Testis (tissue), 2 donors: ENCODE measurements at regions not wholly inside any gene's neighbourhood (a gene's known extent, or its start where the extent isn't known, plus 50 kb on each side); places are given as distances from the start of the nearest gene placed in this dataset.

Source experiments
- DNase-seq: peaks from one replicate; pipeline ENCODE4 v3.0.0-alpha.2; 2019
- H3K27ac ChIP-seq, 2 donors: fragments of 200-600 bp; sonication (generic); one replicate each; pipeline ENCODE4 v1.5.1; 2019
- H3K27me3 ChIP-seq: fragments of 200-600 bp; sonication (generic); one replicate; pipeline ENCODE4 v1.5.1; 2019
- H3K36me3 ChIP-seq: fragments of 200-600 bp; sonication (generic); one replicate; pipeline ENCODE4 v1.5.1; 2017; ENCODE audit warnings: low read depth; ENCODE audit errors: missing control alignments
- H3K4me1 ChIP-seq: fragments of 200-600 bp; sonication (generic); one replicate; pipeline ENCODE4 v1.5.1; 2019
- H3K4me3 ChIP-seq, 2 donors: fragments of 200-600 bp; sonication (generic); one replicate each; pipeline ENCODE4 v1.5.1; 2017 to 2019
- H3K9me3 ChIP-seq: fragments of 200-600 bp; sonication (generic); one replicate; pipeline ENCODE4 v1.5.1; 2017
- CTCF ChIP-seq, 3 experiments: fragments of 450-650 bp in 2 of 3; fragments of 200-600 bp in 1 of 3; sonication (generic) in 1 of 3; IDR thresholded peaks; one replicate each; pipeline ENCODE4 v1.5.1; 2016 to 2019; ENCODE audit warnings: antibody characterized with exemption in 3 of 3, mild to moderate bottlenecking in 2 of 3, moderate library complexity in 1 of 3
- POLR2A ChIP-seq: fragments of 450-650 bp; IDR thresholded peaks from one replicate; pipeline ENCODE4 v1.6.1; 2017; ENCODE audit warnings: antibody characterized with exemption, mild to moderate bottlenecking, moderate library complexity
- WGBS, 2 donors: methylation state at CpG; one replicate each; pipeline ENCODE4 v1.1.5; 2018; 5-methylcytosine and 5-hydroxymethylcytosine counted together
- intact Hi-C: fragments of 100-400 bp; cut with DNase I; formaldehyde crosslinking; loops from one replicate; pipeline ENCODE4 v1.15.1; 2023; ENCODE audit warnings: low total_unique reads

GRCh38 chr22:49269371-49269770 lies 558.3 kb downstream of the BRD1 start:
- TF ChIP-seq POLR2A = no peak
- TF ChIP-seq CTCF (IDR thresholded peaks at IDR 0.05) = no peak
- 27 to 53% methylated on average over 5 to 6 of the region's 6 CpGs for WGBS, 2 donors
- H3K36me3 ChIP-seq = no peaks in the 10 kb centered on the region
- no peak for DNase-seq
- no peaks in the 10 kb centered on the region for H3K9me3 ChIP-seq
- H3K4me1 ChIP-seq = no peaks in the 10 kb centered on the region
- no peak overlapping the region for H3K4me3 ChIP-seq
- H3K27ac ChIP-seq = no peak overlapping the region
- no peaks in the 10 kb centered on the region for H3K27me3 ChIP-seq
- intact Hi-C loops = no loop called here

GRCh38 chr22:49268924-49269323 lies 558.7 kb downstream of the BRD1 start:
- Histone ChIP-seq H3K4me1 (no peaks in the 10 kb centered on the region), H3K27ac (no peak overlapping the region), H3K27me3 (no peaks in the 10 kb centered on the region), H3K36me3 (no peaks in the 10 kb centered on the region), H3K9me3 (no peaks in the 10 kb centered on the region), H3K4me3 (no peak overlapping the region)
- intact Hi-C loops = no loop called here
- DNase-seq = no peak
- TF ChIP-seq CTCF (IDR thresholded peaks at IDR 0.05) (no peak), POLR2A (no peak)
- WGBS, 2 donors = 70 to 84% methylated on average over 4 of the region's 4 CpGs

- DNase-seq = no peak
- H3K27me3 ChIP-seq = no peaks in the 10 kb centered on the region
- H3K9me3 ChIP-seq = no peaks in the 10 kb centered on the region
- no peak overlapping the region for H3K27ac ChIP-seq
- H3K4me3 ChIP-seq = no peak overlapping the region
- intact Hi-C loops = no loop called here
- H3K4me1 ChIP-seq = no peaks in the 10 kb centered on the region
- H3K36me3 ChIP-seq = no peaks in the 10 kb centered on the region
- 65 to 69% methylated on average over 7 of the region's 7 CpGs for WGBS, 2 donors
- no peak for TF ChIP-seq POLR2A
- no peak for TF ChIP-seq CTCF (IDR thresholded peaks at IDR 0.05)
These were observed 559.7 kb downstream of the BRD1 start for GRCh38 chr22:49267996-49268395.

- intact Hi-C loops = no loop called here
- Histone ChIP-seq H3K4me1 (no peaks in the 10 kb centered on the region), H3K36me3 (no peaks in the 10 kb centered on the region), H3K27me3 (no peaks in the 10 kb centered on the region), H3K4me3 (no peak overlapping the region), H3K9me3 (no peaks in the 10 kb centered on the region), H3K27ac (no peak overlapping the region)
- 63 to 66% methylated on average over 36 to 53 of the region's 53 CpGs for WGBS, 2 donors
- DNase-seq = no peak
- TF ChIP-seq POLR2A = no peak
- TF ChIP-seq CTCF (IDR thresholded peaks at IDR 0.05) = no peak
These were observed 560.8 kb downstream of the BRD1 start for GRCh38 chr22:49266561-49267519.

GRCh38 chr22:49264696-49265095 lies 563.0 kb downstream of the BRD1 start:
- Histone ChIP-seq H3K4me1 (no peaks in the 10 kb centered on the region), H3K9me3 (no peaks in the 10 kb centered on the region), H3K36me3 (no peaks in the 10 kb centered on the region), H3K4me3 (no peak overlapping the region), H3K27ac (no peak overlapping the region), H3K27me3 (no peaks in the 10 kb centered on the region)
- intact Hi-C loops = no loop called here
- TF ChIP-seq CTCF (IDR thresholded peaks at IDR 0.05) = no peak
- TF ChIP-seq POLR2A = no peak
- WGBS, 2 donors = 83 to 86% methylated on average over 11 of the region's 11 CpGs
- DNase-seq = no peak
